Lower leg skin (tissue), 4 donors: ENCODE measurements at regions not wholly inside any gene's neighbourhood (a gene's known extent, or its start where the extent isn't known, plus 50 kb on each side); places are given as distances from the start of the nearest gene placed in this dataset.

Source experiments
- DNase-seq, 2 donors: peaks; one replicate each; pipeline ENCODE4 v3.0.0-alpha.2; 2019; ENCODE audit warnings: low spot score in 2 of 2
- H3K4me3 ChIP-seq: fragments of 200-600 bp; sonication (generic); 2 replicates; pipeline ENCODE4 v1.5.1; 2017; ENCODE audit warnings: mild to moderate bottlenecking, low read depth; ENCODE audit not compliant: poor library complexity, severe bottlenecking
- CTCF ChIP-seq, 3 donors: fragments of 450-650 bp; IDR thresholded peaks; one replicate each; pipeline ENCODE4 v1.5.1; 2016; ENCODE audit warnings: antibody characterized with exemption in 3 of 3, mild to moderate bottlenecking in 3 of 3, moderate library complexity in 2 of 3
- POLR2A ChIP-seq, 2 donors: fragments of 450-650 bp; IDR thresholded peaks; one replicate each; pipeline ENCODE4 v1.6.1; 2016 to 2017; ENCODE audit warnings: antibody characterized with exemption in 2 of 2, mild to moderate bottlenecking in 1 of 2, moderate library complexity in 1 of 2
- WGBS, 2 donors: methylation state at CpG; one replicate each; pipeline ENCODE4 v1.1.5; 2018; 5-methylcytosine and 5-hydroxymethylcytosine counted together
- intact Hi-C: fragments of 100-400 bp; cut with DNase I; formaldehyde crosslinking; loops from one replicate; pipeline ENCODE4 v1.15.0; 2023; ENCODE audit warnings: low total_unique reads

GRCh38 chr1:218538341-218538740, 193.2 kb downstream of the TGFB2 start:
- intact Hi-C loops = no loop called here
- 83 to 87% methylated on average over 2 of the region's 2 CpGs for WGBS, 2 donors

GRCh38 chr1:218546314-218546713, 201.2 kb downstream of the TGFB2 start:
- 95 to 100% methylated on average over 1 of the region's 1 CpG for WGBS, 2 donors
- DNase-seq = no peak
- no peak overlapping the region for H3K4me3 ChIP-seq
- intact Hi-C loops = no loop called here
- no peak for TF ChIP-seq CTCF (IDR thresholded peaks at IDR 0.05)

More at GRCh38 chr1:218538341-218538740, 193.2 kb downstream of the TGFB2 start:
- no peak for DNase-seq
- TF ChIP-seq POLR2A (IDR thresholded peaks at IDR 0.05) (no peak), CTCF (IDR thresholded peaks at IDR 0.05) (no peak)
- no peak overlapping the region for H3K4me3 ChIP-seq

GRCh38 chr1:218547957-218548730, 203.0 kb downstream of the TGFB2 start:
- WGBS, 2 donors = 81 to 83% methylated on average over 10 of the region's 10 CpGs
- no peak overlapping the region for H3K4me3 ChIP-seq
- no peak for DNase-seq
- no peak for TF ChIP-seq POLR2A (IDR thresholded peaks at IDR 0.05)
- TF ChIP-seq CTCF (IDR thresholded peaks at IDR 0.05) = no peak
- intact Hi-C loops = no loop called here

GRCh38 chr1:218548764-218549163, 203.6 kb downstream of the TGFB2 start:
- intact Hi-C loops = no loop called here
- WGBS, 2 donors = 89 to 93% methylated on average over 4 of the region's 4 CpGs
- no peak for DNase-seq
- no peak overlapping the region for H3K4me3 ChIP-seq
- TF ChIP-seq CTCF (IDR thresholded peaks at IDR 0.05) (no peak), POLR2A (IDR thresholded peaks at IDR 0.05) (no peak)

GRCh38 chr1:218553197-218553596, 208.1 kb downstream of the TGFB2 start:
- intact Hi-C loops = no loop called here
- WGBS, 2 donors = 71 to 78% methylated on average over 2 of the region's 2 CpGs
- TF ChIP-seq CTCF (IDR thresholded peaks at IDR 0.05) (no peak), POLR2A (IDR thresholded peaks at IDR 0.05) (no peak)
- no peak for DNase-seq
- no peak overlapping the region for H3K4me3 ChIP-seq

- no peak overlapping the region for H3K4me3 ChIP-seq
- intact Hi-C loops = no loop called here
- TF ChIP-seq POLR2A (IDR thresholded peaks at IDR 0.05) (no peak), CTCF (IDR thresholded peaks at IDR 0.05) (no peak)
- DNase-seq = no peak
Observed at GRCh38 chr1:218556016-218556415, 210.9 kb downstream of the TGFB2 start.
